ENCODE measurements at regions not wholly inside any gene's neighbourhood (a gene's known extent, or its start where the extent isn't known, plus 50 kb on each side); places are given as distances from the start of the nearest gene placed in this dataset.

- Histone ChIP-seq H3K27ac (ENCODE audit: low read length) (no peak overlapping the region), H2AFZ (ENCODE audit: low read length) (no peak overlapping the region), H3K36me3 (replicated peaks; ENCODE audit: insufficient read depth, low read length) (no peaks in the 10 kb centered on the region), H4K20me1 (ENCODE audit: insufficient read depth, low read length) (no peaks in the 10 kb centered on the region), H3K9ac (ENCODE audit: low read length) (no peak overlapping the region), H3K9me3 (replicated peaks; ENCODE audit: insufficient read depth, low read length) (no peaks in the 10 kb centered on the region), H3F3A (ENCODE audit: insufficient read depth, low read length) (no peaks in the 10 kb centered on the region), H3K79me2 (ENCODE audit: low read length) (no peaks in the 10 kb centered on the region), H3K4me3 (ENCODE audit: low read length) (no peak overlapping the region), H3K4me2 (ENCODE audit: low read depth, low read length) (no peak overlapping the region), H3K27me3 (replicated peaks; ENCODE audit: insufficient read depth, low read length) (peaks cover 10% of the 10 kb centered on the region), H3K4me1 (ENCODE audit: low read length) (no peaks in the 10 kb centered on the region), H3K9me2 (replicated peaks; ENCODE audit: insufficient read depth, low read length) (no peaks in the 10 kb centered on the region)
- DNase-seq: no peak
- TF ChIP-seq CTCF (IDR thresholded peaks at IDR 0.05; ENCODE audit: low read length): no peak
- TF ChIP-seq EZH2phosphoT487 (IDR thresholded peaks at IDR 0.05; ENCODE audit: low read length): no peak
- no peak for TF ChIP-seq EZH2 (optimal IDR thresholded peaks at IDR 0.05; ENCODE audit: low read depth, low read length)
Measured at GRCh38 chr2:238505119-238505891, 78.6 kb downstream of the ASB1 start.

GRCh38 chr2:238505892-238506280 is 79.2 kb downstream of the ASB1 start:
- Histone ChIP-seq H3K79me2 (ENCODE audit: low read length) (no peaks in the 10 kb centered on the region), H3K4me2 (ENCODE audit: low read depth, low read length) (no peak overlapping the region), H3K4me1 (ENCODE audit: low read length) (no peaks in the 10 kb centered on the region), H3F3A (ENCODE audit: insufficient read depth, low read length) (no peaks in the 10 kb centered on the region), H3K9me2 (replicated peaks; ENCODE audit: insufficient read depth, low read length) (no peaks in the 10 kb centered on the region), H2AFZ (ENCODE audit: low read length) (no peak overlapping the region), H3K4me3 (ENCODE audit: low read length) (no peak overlapping the region), H3K9ac (ENCODE audit: low read length) (no peak overlapping the region), H3K36me3 (replicated peaks; ENCODE audit: insufficient read depth, low read length) (no peaks in the 10 kb centered on the region), H3K27me3 (replicated peaks; ENCODE audit: insufficient read depth, low read length) (peaks cover 10% of the 10 kb centered on the region), H3K27ac (ENCODE audit: low read length) (no peak overlapping the region), H3K9me3 (replicated peaks; ENCODE audit: insufficient read depth, low read length) (no peaks in the 10 kb centered on the region), H4K20me1 (ENCODE audit: insufficient read depth, low read length) (no peaks in the 10 kb centered on the region)
- TF ChIP-seq CTCF (IDR thresholded peaks at IDR 0.05; ENCODE audit: low read length): no peak
- no peak for TF ChIP-seq EZH2 (optimal IDR thresholded peaks at IDR 0.05; ENCODE audit: low read depth, low read length)
- no peak for TF ChIP-seq EZH2phosphoT487 (IDR thresholded peaks at IDR 0.05; ENCODE audit: low read length)
- no peak for DNase-seq

GRCh38 chr2:238506371-238507068 is 79.8 kb downstream of the ASB1 start:
- no peak overlapping the region for H2AFZ ChIP-seq (ENCODE audit: low read length)
- H3K9me2 ChIP-seq (replicated peaks; ENCODE audit: insufficient read depth, low read length): no peaks in the 10 kb centered on the region
- H3K27me3 ChIP-seq (replicated peaks; ENCODE audit: insufficient read depth, low read length): peaks cover 10% of the 10 kb centered on the region

More at GRCh38 chr2:238506371-238507068, 79.8 kb downstream of the ASB1 start:
- H3K4me2 ChIP-seq (ENCODE audit: low read depth, low read length): no peak overlapping the region
- no peak overlapping the region for H3K27ac ChIP-seq (ENCODE audit: low read length)
- H3K9ac ChIP-seq (ENCODE audit: low read length): no peak overlapping the region
- TF ChIP-seq CTCF (IDR thresholded peaks at IDR 0.05; ENCODE audit: low read length) (no peak), EZH2 (optimal IDR thresholded peaks at IDR 0.05; ENCODE audit: low read depth, low read length) (no peak), EZH2phosphoT487 (IDR thresholded peaks at IDR 0.05; ENCODE audit: low read length) (no peak)
- no peaks in the 10 kb centered on the region for H3K36me3 ChIP-seq (replicated peaks; ENCODE audit: insufficient read depth, low read length)
- no peak for DNase-seq
- H3K4me1 ChIP-seq (ENCODE audit: low read length): no peaks in the 10 kb centered on the region
- H3K79me2 ChIP-seq (ENCODE audit: low read length): no peaks in the 10 kb centered on the region
- H3K9me3 ChIP-seq (replicated peaks; ENCODE audit: insufficient read depth, low read length): no peaks in the 10 kb centered on the region
- no peaks in the 10 kb centered on the region for H3F3A ChIP-seq (ENCODE audit: insufficient read depth, low read length)
- H3K4me3 ChIP-seq (ENCODE audit: low read length): no peak overlapping the region
- no peaks in the 10 kb centered on the region for H4K20me1 ChIP-seq (ENCODE audit: insufficient read depth, low read length)
